HG03354 (cell line): ENCODE measurements at regions not wholly inside any gene's neighbourhood (a gene's known extent, or its start where the extent isn't known, plus 50 kb on each side); places are given as distances from the start of the nearest gene placed in this dataset.

ENCODE experiments used
- ATAC-seq: cut with Tn5 transposase; IDR thresholded peaks from one replicate; pipeline ENCODE4 v1.9.1; 2021; ENCODE audit warnings: mild to moderate bottlenecking; ENCODE audit not compliant: unreplicated experiment, poor library complexity, severe bottlenecking

- ATAC-seq, result no peak
These were observed 52.5 kb upstream of the RPL34 start for GRCh38 chr4:108567831-108568230.

- ATAC-seq, result no peak
These were observed 59.3 kb upstream of the RPL34 start for GRCh38 chr4:108561116-108561515.

- no peak for ATAC-seq
These were observed 59.8 kb upstream of the RPL34 start for GRCh38 chr4:108560616-108561015.

- ATAC-seq, result no peak
These were observed 60.5 kb upstream of the RPL34 start for GRCh38 chr4:108559911-108560310.

- no peak for ATAC-seq
These were observed 61.1 kb upstream of the RPL34 start for GRCh38 chr4:108559068-108559793.

GRCh38 chr4:108556588-108557200, 63.7 kb upstream of the RPL34 start:
- peak; percentile 65 for ATAC-seq

GRCh38 chr4:108556166-108556565, 64.2 kb upstream of the RPL34 start:
- no peak for ATAC-seq

GRCh38 chr4:108555701-108556100, 64.7 kb upstream of the RPL34 start:
- ATAC-seq, result no peak

- ATAC-seq, result no peak
These were observed 72.7 kb upstream of the RPL34 start for GRCh38 chr4:108547682-108548081.

- ATAC-seq, result no peak
These were observed 73.6 kb upstream of the RPL34 start for GRCh38 chr4:108546728-108547127.

GRCh38 chr4:108544481-108544880, 75.9 kb upstream of the RPL34 start:
- ATAC-seq, result no peak

GRCh38 chr4:108543359-108543968, 76.9 kb upstream of the RPL34 start:
- ATAC-seq, result no peak

GRCh38 chr4:108540536-108540935, 79.8 kb upstream of the RPL34 start:
- peak; percentile 79 for ATAC-seq

GRCh38 chr4:108536577-108536976, 83.8 kb upstream of the RPL34 start:
- no peak for ATAC-seq

- ATAC-seq, result no peak
These were observed 84.6 kb upstream of the RPL34 start for GRCh38 chr4:108535757-108536156.

GRCh38 chr4:108533876-108534275, 86.5 kb upstream of the RPL34 start:
- no peak for ATAC-seq

GRCh38 chr4:108533245-108533844, 87.0 kb upstream of the RPL34 start:
- no peak for ATAC-seq

GRCh38 chr4:108532738-108533137, 87.6 kb upstream of the RPL34 start:
- ATAC-seq, result no peak

- no peak for ATAC-seq
These were observed 88.2 kb upstream of the RPL34 start for GRCh38 chr4:108532187-108532586.

GRCh38 chr4:108531461-108531860, 88.9 kb upstream of the RPL34 start:
- no peak for ATAC-seq
